Testis (tissue), 2 donors: ENCODE measurements at regions not wholly inside any gene's neighbourhood (a gene's known extent, or its start where the extent isn't known, plus 50 kb on each side); places are given as distances from the start of the nearest gene placed in this dataset.
"Not testable (repeated sequence)": the region's sequence is repeated elsewhere in the genome, so short reads cannot be mapped to it uniquely, and the experiment has no call there.

Experiments used
- POLR2A ChIP-seq: fragments of 450-650 bp; IDR thresholded peaks from one replicate; pipeline ENCODE4 v1.6.1; 2017; ENCODE audit warnings: antibody characterized with exemption, mild to moderate bottlenecking, moderate library complexity
- TF ChIP-seq, protein P1 (sequence below), 3 experiments: fragments of 450-650 bp in 2 of 3; fragments of 200-600 bp in 1 of 3; sonication (generic) in 1 of 3; IDR thresholded peaks; one replicate each; pipeline ENCODE4 v1.5.1; 2016 to 2019; ENCODE audit warnings: antibody characterized with exemption in 3 of 3, mild to moderate bottlenecking in 2 of 3, moderate library complexity in 1 of 3

DNA sequence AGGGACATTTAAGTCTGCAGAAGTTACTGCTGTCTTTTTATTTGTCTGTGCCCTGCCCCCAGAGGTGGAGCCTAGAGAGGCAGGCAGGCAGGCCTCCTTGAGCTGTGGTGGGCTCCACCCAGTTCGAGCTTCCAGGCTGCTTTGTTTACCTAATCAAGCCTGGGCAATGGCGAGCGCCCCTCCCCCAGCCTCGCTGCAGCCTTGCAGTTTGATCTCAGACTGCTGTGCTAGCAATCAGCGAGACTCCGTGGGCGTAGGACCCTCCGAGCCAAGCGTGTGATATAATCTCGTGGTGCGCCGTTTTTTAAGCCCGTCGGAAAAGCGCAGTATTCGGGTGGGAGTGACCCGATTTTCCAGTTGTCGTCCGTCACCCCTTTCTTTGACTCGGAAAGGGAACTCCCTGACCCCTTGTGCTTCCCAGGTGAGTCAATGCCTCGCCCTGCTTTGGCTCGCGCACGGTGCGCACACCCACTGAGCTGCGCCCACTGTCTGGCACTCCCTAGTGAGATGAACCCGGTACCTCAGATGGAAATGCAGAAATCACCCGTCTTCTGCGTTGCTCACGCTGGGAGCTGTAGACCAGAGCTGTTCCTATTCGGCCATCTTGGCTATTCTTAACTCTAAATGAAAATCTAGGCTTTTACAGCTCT lies 244.0 kb upstream of the SPHKAP start:
- TF ChIP-seq, protein P1, sequence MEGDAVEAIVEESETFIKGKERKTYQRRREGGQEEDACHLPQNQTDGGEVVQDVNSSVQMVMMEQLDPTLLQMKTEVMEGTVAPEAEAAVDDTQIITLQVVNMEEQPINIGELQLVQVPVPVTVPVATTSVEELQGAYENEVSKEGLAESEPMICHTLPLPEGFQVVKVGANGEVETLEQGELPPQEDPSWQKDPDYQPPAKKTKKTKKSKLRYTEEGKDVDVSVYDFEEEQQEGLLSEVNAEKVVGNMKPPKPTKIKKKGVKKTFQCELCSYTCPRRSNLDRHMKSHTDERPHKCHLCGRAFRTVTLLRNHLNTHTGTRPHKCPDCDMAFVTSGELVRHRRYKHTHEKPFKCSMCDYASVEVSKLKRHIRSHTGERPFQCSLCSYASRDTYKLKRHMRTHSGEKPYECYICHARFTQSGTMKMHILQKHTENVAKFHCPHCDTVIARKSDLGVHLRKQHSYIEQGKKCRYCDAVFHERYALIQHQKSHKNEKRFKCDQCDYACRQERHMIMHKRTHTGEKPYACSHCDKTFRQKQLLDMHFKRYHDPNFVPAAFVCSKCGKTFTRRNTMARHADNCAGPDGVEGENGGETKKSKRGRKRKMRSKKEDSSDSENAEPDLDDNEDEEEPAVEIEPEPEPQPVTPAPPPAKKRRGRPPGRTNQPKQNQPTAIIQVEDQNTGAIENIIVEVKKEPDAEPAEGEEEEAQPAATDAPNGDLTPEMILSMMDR (IDR thresholded peaks at IDR 0.05) = not testable (repeated sequence)
- not testable (repeated sequence) for TF ChIP-seq POLR2A
